ENCODE measurements at regions not wholly inside any gene's neighbourhood (a gene's known extent, or its start where the extent isn't known, plus 50 kb on each side); places are given as distances from the start of the nearest gene placed in this dataset.

- no peaks in the 10 kb centered on the region for H3K9me3 Mint-ChIP-seq (ENCODE audit: unreplicated experiment)
- no peak for TF ChIP-seq CTCF (IDR thresholded peaks at IDR 0.05; ENCODE audit: unreplicated experiment)
Measured at GRCh38 chr5:98193921-98194760, 579.3 kb upstream of the RGMB start.

GRCh38 chr5:98200726-98201541 lies 572.5 kb upstream of the RGMB start:
- Mint-ChIP-seq H3K4me3 (ENCODE audit: unreplicated experiment) (no peak overlapping the region), H3K27me3 (ENCODE audit: unreplicated experiment) (no peaks in the 10 kb centered on the region), H3K36me3 (ENCODE audit: low read depth, unreplicated experiment) (no peaks in the 10 kb centered on the region), H3K4me1 (ENCODE audit: unreplicated experiment) (no peaks in the 10 kb centered on the region), H3K9me3 (ENCODE audit: unreplicated experiment) (no peaks in the 10 kb centered on the region), H3K27ac (ENCODE audit: unreplicated experiment) (no peak overlapping the region)
- no peak for DNase-seq (ENCODE audit: low spot score)
- TF ChIP-seq CTCF (IDR thresholded peaks at IDR 0.05; ENCODE audit: unreplicated experiment), result no peak

More at GRCh38 chr5:98193921-98194760, 579.3 kb upstream of the RGMB start:
- Mint-ChIP-seq H3K27me3 (ENCODE audit: unreplicated experiment) (no peaks in the 10 kb centered on the region), H3K4me1 (ENCODE audit: unreplicated experiment) (no peaks in the 10 kb centered on the region), H3K36me3 (ENCODE audit: low read depth, unreplicated experiment) (no peaks in the 10 kb centered on the region), H3K27ac (ENCODE audit: unreplicated experiment) (no peak overlapping the region), H3K4me3 (ENCODE audit: unreplicated experiment) (no peak overlapping the region)
- no peak for DNase-seq (ENCODE audit: low spot score)

- H3K27ac Mint-ChIP-seq (ENCODE audit: unreplicated experiment), result no peak overlapping the region
- no peaks in the 10 kb centered on the region for H3K27me3 Mint-ChIP-seq (ENCODE audit: unreplicated experiment)
- no peak for DNase-seq (ENCODE audit: low spot score)
- no peak for TF ChIP-seq CTCF (IDR thresholded peaks at IDR 0.05; ENCODE audit: unreplicated experiment)
- no peaks in the 10 kb centered on the region for H3K4me1 Mint-ChIP-seq (ENCODE audit: unreplicated experiment)
- H3K36me3 Mint-ChIP-seq (ENCODE audit: low read depth, unreplicated experiment), result no peaks in the 10 kb centered on the region
- no peak overlapping the region for H3K4me3 Mint-ChIP-seq (ENCODE audit: unreplicated experiment)
- no peaks in the 10 kb centered on the region for H3K9me3 Mint-ChIP-seq (ENCODE audit: unreplicated experiment)
Measured at GRCh38 chr5:98204798-98205197, 568.7 kb upstream of the RGMB start.

- Mint-ChIP-seq H3K4me3 (ENCODE audit: unreplicated experiment) (no peak overlapping the region), H3K27ac (ENCODE audit: unreplicated experiment) (no peak overlapping the region), H3K27me3 (ENCODE audit: unreplicated experiment) (no peaks in the 10 kb centered on the region), H3K9me3 (ENCODE audit: unreplicated experiment) (no peaks in the 10 kb centered on the region), H3K4me1 (ENCODE audit: unreplicated experiment) (no peaks in the 10 kb centered on the region), H3K36me3 (ENCODE audit: low read depth, unreplicated experiment) (no peaks in the 10 kb centered on the region)
- no peak for DNase-seq (ENCODE audit: low spot score)
- no peak for TF ChIP-seq CTCF (IDR thresholded peaks at IDR 0.05; ENCODE audit: unreplicated experiment)
Measured at GRCh38 chr5:98205691-98206461, 567.6 kb upstream of the RGMB start.

Data from endothelial cell (in vitro differentiated cells).